BE2C (cell line): ENCODE measurements at regions not wholly inside any gene's neighbourhood (a gene's known extent, or its start where the extent isn't known, plus 50 kb on each side); places are given as distances from the start of the nearest gene placed in this dataset.

ENCODE experiments used
- DNase-seq: peaks from one replicate; pipeline ENCODE4 v3.0.0-alpha.2; 2020
- H3K27me3 ChIP-seq: fragments of 250-450 bp; sonication (Bioruptor Pico); 2 replicates; pipeline ENCODE4 v1.5.1; 2020; ENCODE audit warnings: mild to moderate bottlenecking
- H3K36me3 ChIP-seq: fragments of 250-450 bp; sonication (Bioruptor Pico); 2 replicates; pipeline ENCODE4 v1.5.1; 2020; ENCODE audit warnings: mild to moderate bottlenecking
- H3K4me1 ChIP-seq: fragments of 250-450 bp; sonication (Bioruptor Pico); 2 replicates; pipeline ENCODE4 v1.5.1; 2020
- H3K4me3 ChIP-seq: 2 replicates; pipeline ENCODE4 v1.5.1; 2011; ENCODE audit warnings: low read depth, low read length
- H3K9me3 ChIP-seq: fragments of 250-450 bp; sonication (Bioruptor Pico); 2 replicates; pipeline ENCODE4 v1.5.1; 2020
- CTCF ChIP-seq: IDR thresholded peaks from 2 replicates; pipeline ENCODE4 v1.5.1; 2012; ENCODE audit warnings: mild to moderate bottlenecking, low read depth, low read length

- no peak for TF ChIP-seq CTCF
- Histone ChIP-seq H3K27me3 (no peaks in the 10 kb centered on the region), H3K9me3 (no peaks in the 10 kb centered on the region), H3K36me3 (no peaks in the 10 kb centered on the region), H3K4me1 (no peaks in the 10 kb centered on the region), H3K4me3 (no peak overlapping the region)
- no peak for DNase-seq
These were observed 73.8 kb upstream of the MIR17HG start for GRCh38 chr13:91273675-91274074.

- no peaks in the 10 kb centered on the region for H3K4me1 ChIP-seq
These were observed 70.3 kb upstream of the MIR17HG start for GRCh38 chr13:91277013-91277676.

GRCh38 chr13:91278291-91278690 lies 69.2 kb upstream of the MIR17HG start:
- DNase-seq: no peak
- Histone ChIP-seq H3K9me3 (no peaks in the 10 kb centered on the region), H3K4me3 (no peak overlapping the region), H3K36me3 (no peaks in the 10 kb centered on the region), H3K4me1 (no peaks in the 10 kb centered on the region), H3K27me3 (no peaks in the 10 kb centered on the region)
- TF ChIP-seq CTCF: no peak

More at GRCh38 chr13:91277013-91277676, 70.3 kb upstream of the MIR17HG start:
- Histone ChIP-seq H3K9me3 (no peaks in the 10 kb centered on the region), H3K4me3 (no peak overlapping the region), H3K27me3 (no peaks in the 10 kb centered on the region), H3K36me3 (no peaks in the 10 kb centered on the region)
- TF ChIP-seq CTCF: no peak
- DNase-seq: no peak

GRCh38 chr13:91278888-91279287 lies 68.6 kb upstream of the MIR17HG start:
- H3K4me3 ChIP-seq: no peak overlapping the region
- no peak for TF ChIP-seq CTCF
- H3K4me1 ChIP-seq: no peaks in the 10 kb centered on the region
- no peaks in the 10 kb centered on the region for H3K27me3 ChIP-seq
- no peak for DNase-seq
- no peaks in the 10 kb centered on the region for H3K9me3 ChIP-seq
- no peaks in the 10 kb centered on the region for H3K36me3 ChIP-seq

- no peaks in the 10 kb centered on the region for H3K4me1 ChIP-seq
- TF ChIP-seq CTCF: no peak
- DNase-seq: peak; percentile 32
- H3K36me3 ChIP-seq: no peaks in the 10 kb centered on the region
- no peaks in the 10 kb centered on the region for H3K9me3 ChIP-seq
- H3K4me3 ChIP-seq: no peak overlapping the region
- no peaks in the 10 kb centered on the region for H3K27me3 ChIP-seq
These were observed 66.7 kb upstream of the MIR17HG start for GRCh38 chr13:91280801-91281200.

GRCh38 chr13:91284335-91284734 lies 63.2 kb upstream of the MIR17HG start:
- no peaks in the 10 kb centered on the region for H3K9me3 ChIP-seq

More at GRCh38 chr13:91284335-91284734, 63.2 kb upstream of the MIR17HG start:
- Histone ChIP-seq H3K4me1 (no peaks in the 10 kb centered on the region), H3K27me3 (no peaks in the 10 kb centered on the region), H3K4me3 (no peak overlapping the region), H3K36me3 (no peaks in the 10 kb centered on the region)
- TF ChIP-seq CTCF: no peak
- no peak for DNase-seq
